CD14-positive monocyte (primary cell): ENCODE measurements at regions not wholly inside any gene's neighbourhood (a gene's known extent, or its start where the extent isn't known, plus 50 kb on each side); places are given as distances from the start of the nearest gene placed in this dataset.

ENCODE experiments used
- DNase-seq, 3 donors: peaks; one replicate each; pipeline ENCODE4 v3.0.0-alpha.2; 2011 to 2022
- H2AFZ ChIP-seq: 2 replicates; pipeline ENCODE4 v1.6.0; 2012; ENCODE audit warnings: mild to moderate bottlenecking, low read depth, low read length, inconsistent platforms; ENCODE audit not compliant: insufficient read depth, poor library complexity, severe bottlenecking
- H3K27ac ChIP-seq, 2 donors: 1 replicate in 1 of 2; 2 replicates in 1 of 2; pipeline ENCODE4 v1.5.1; 2012 to 2013; ENCODE audit warnings: low read length in 2 of 2, control low read depth in 1 of 2, inconsistent platforms in 1 of 2, low read depth in 1 of 2, mild to moderate bottlenecking in 1 of 2
- H3K27me3 ChIP-seq, 2 donors: one replicate each; pipeline versions ENCODE4 v1.6.0 to v1.6.1; 2011 to 2013; ENCODE audit warnings: low read length in 2 of 2; ENCODE audit not compliant: control insufficient read depth in 2 of 2, insufficient read depth in 2 of 2
- H3K36me3 ChIP-seq, 2 donors: replicated peaks in 1 of 2; 1 replicate in 1 of 2; 2 replicates in 1 of 2; pipeline versions ENCODE4 v1.5.1 to v1.6.1; 2012 to 2013; ENCODE audit warnings: low read length in 2 of 2, control low read depth in 1 of 2, inconsistent platforms in 1 of 2, mild to moderate bottlenecking in 1 of 2; ENCODE audit not compliant: insufficient read depth in 2 of 2, control insufficient read depth in 1 of 2
- H3K4me1 ChIP-seq, 2 donors: 1 replicate in 1 of 2; 2 replicates in 1 of 2; pipeline versions ENCODE4 v1.5.1 to v1.6.1; 2012 to 2013; ENCODE audit warnings: low read length in 2 of 2, control low read depth in 1 of 2, inconsistent platforms in 1 of 2, mild to moderate bottlenecking in 1 of 2, moderate library complexity in 1 of 2; ENCODE audit not compliant: insufficient read depth in 2 of 2, control insufficient read depth in 1 of 2
- H3K4me2 ChIP-seq: replicated peaks from 2 replicates; pipeline ENCODE3; 2012; ENCODE audit warnings: low read length, moderate library complexity, mild to moderate bottlenecking; ENCODE audit not compliant: poor library complexity, severe bottlenecking; ENCODE audit errors: extremely low read depth
- H3K4me3 ChIP-seq, 3 experiments: fragments of 200-600 bp in 1 of 3; sonication (generic) in 1 of 3; replicated peaks in 1 of 3; 1 replicate in 2 of 3; 2 replicates in 1 of 3; pipeline ENCODE4 v1.5.1; 2011 to 2013; ENCODE audit warnings: low read length in 3 of 3, mild to moderate bottlenecking in 3 of 3, control low read depth in 2 of 3, low read depth in 2 of 3, inconsistent platforms in 1 of 3, moderate library complexity in 1 of 3
- H3K79me2 ChIP-seq: 2 replicates; pipeline ENCODE4 v1.6.0; 2012; ENCODE audit warnings: mild to moderate bottlenecking, control low read depth, inconsistent platforms, low read length, moderate library complexity; ENCODE audit not compliant: insufficient read depth
- H3K9ac ChIP-seq: 2 replicates; pipeline ENCODE4 v1.6.0; 2017; ENCODE audit warnings: low read length, mild to moderate bottlenecking; ENCODE audit not compliant: insufficient read depth, poor library complexity, severe bottlenecking
- H3K9me3 ChIP-seq, 2 donors: replicated peaks in 1 of 2; 1 replicate in 1 of 2; 2 replicates in 1 of 2; pipeline versions ENCODE4 v1.5.1 to v1.6.1; 2012 to 2013; ENCODE audit warnings: low read length in 2 of 2, control low read depth in 1 of 2; ENCODE audit not compliant: control insufficient read depth in 1 of 2, insufficient read depth in 1 of 2
- H4K20me1 ChIP-seq: 2 replicates; pipeline ENCODE4 v1.6.0; 2012; ENCODE audit warnings: mild to moderate bottlenecking, low read length, control low read depth, moderate library complexity; ENCODE audit not compliant: insufficient read depth
- H3K27ac Mint-ChIP-seq, 7 donors: one replicate each; pipeline ENCODE4 v1.8.0; 2020; ENCODE audit warnings: mild to moderate bottlenecking in 7 of 7, mixed read lengths in 7 of 7, moderate library complexity in 6 of 7, inconsistent platforms in 2 of 7
- H3K27me3 Mint-ChIP-seq, 3 donors: one replicate each; pipeline ENCODE4 v1.8.0; 2021 to 2022; ENCODE audit warnings: low read depth in 3 of 3, mild to moderate bottlenecking in 3 of 3, mixed read lengths in 3 of 3, moderate library complexity in 3 of 3, inconsistent platforms in 1 of 3
- H3K36me3 Mint-ChIP-seq, 2 donors: one replicate each; pipeline ENCODE4 v1.8.0; 2020; ENCODE audit warnings: mixed read lengths in 2 of 2, inconsistent platforms in 1 of 2, mild to moderate bottlenecking in 1 of 2
- H3K4me1 Mint-ChIP-seq: one replicate; pipeline ENCODE4 v1.8.0; 2020; ENCODE audit warnings: mild to moderate bottlenecking, mixed read lengths
- H3K4me3 Mint-ChIP-seq, 2 donors: one replicate each; pipeline ENCODE4 v1.8.0; 2020; ENCODE audit warnings: mild to moderate bottlenecking in 2 of 2, mixed read lengths in 2 of 2, moderate library complexity in 1 of 2
- H3K9me3 Mint-ChIP-seq, 7 donors: one replicate each; pipeline ENCODE4 v1.8.0; 2020 to 2022; ENCODE audit warnings: mixed read lengths in 7 of 7, mild to moderate bottlenecking in 6 of 7, moderate library complexity in 6 of 7, inconsistent platforms in 2 of 7
- WGBS: methylation state at CpG from one replicate; pipeline ENCODE4 v1.1.5; 2013; ENCODE audit warnings: missing lambda C conversion rate; ENCODE audit not compliant: insufficient coverage; 5-methylcytosine and 5-hydroxymethylcytosine counted together
- intact Hi-C, 2 donors: fragments of 100-400 bp; cut with micrococcal nuclease; formaldehyde crosslinking; loops; one replicate each; pipeline versions ENCODE4 v1.15.0 to v1.15.1; 2023
- TF ChIP-seq, protein P1 (sequence below): fragments of 200-600 bp; IDR thresholded peaks from one replicate; pipeline ENCODE4 v1.8.0; 2022; ENCODE audit warnings: antibody characterized with exemption, mild to moderate bottlenecking

DNA sequence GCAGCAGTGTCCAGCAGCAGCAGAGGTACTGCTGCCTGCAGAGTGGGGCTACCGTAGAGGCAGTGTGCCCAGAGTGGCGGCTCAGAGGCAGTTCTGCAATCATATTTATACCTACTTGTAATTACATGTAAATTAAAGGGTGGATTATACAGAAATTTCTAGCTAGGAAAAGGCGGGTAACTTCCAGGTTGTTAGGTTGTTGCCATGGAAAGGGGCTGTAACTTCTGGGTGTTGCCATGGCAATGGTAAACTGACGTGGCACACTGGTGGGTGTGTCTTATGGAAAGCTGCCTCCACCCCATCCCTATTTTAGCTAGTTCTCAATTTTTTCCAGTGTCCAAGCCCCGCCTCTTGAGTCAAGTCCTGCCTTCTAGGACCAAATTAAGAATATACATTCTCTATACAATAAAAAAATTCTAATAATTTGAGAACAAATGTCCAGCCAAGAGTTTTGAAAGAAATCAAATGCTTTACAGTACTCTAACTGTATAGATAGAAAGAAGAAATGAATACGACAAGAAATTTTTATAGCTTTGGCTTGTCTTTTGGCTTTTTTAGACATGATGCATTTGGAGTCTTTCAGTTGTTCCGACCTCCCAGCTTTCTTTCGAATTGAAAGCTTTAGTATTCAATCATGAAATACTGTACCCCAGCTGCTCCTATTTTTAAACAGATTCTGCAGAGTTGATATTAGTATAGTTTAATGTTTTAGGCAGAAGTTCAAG, 816.6 kb downstream of the DIAPH3 start:
- no peaks in the 10 kb centered on the region for H3K9me3 ChIP-seq
- no peaks in the 10 kb centered on the region for H4K20me1 ChIP-seq
- H3K4me2 ChIP-seq = no peak overlapping the region
- H3K36me3 Mint-ChIP-seq = no peaks in the 10 kb centered on the region
- no peak for DNase-seq
- H3K79me2 ChIP-seq = no peaks in the 10 kb centered on the region
- H3K9ac ChIP-seq = no peak overlapping the region
- H3K4me3 Mint-ChIP-seq = no peak overlapping the region
- H3K9me3 Mint-ChIP-seq = peaks cover 0 to 4% (median 0%) of the 10 kb centered on the region in 7 donors
- H3K4me3 ChIP-seq = no peak overlapping the region
- H3K27me3 Mint-ChIP-seq = peaks cover 1 to 3% (median 2%) of the 10 kb centered on the region in 3 donors
- no peaks in the 10 kb centered on the region for H3K36me3 ChIP-seq
- no peak overlapping the region for H3K27ac ChIP-seq
- intact Hi-C loops = no loop called here
- H3K27me3 ChIP-seq = no peaks in the 10 kb centered on the region
- H2AFZ ChIP-seq = no peak overlapping the region
- H3K27ac Mint-ChIP-seq = no peak overlapping the region
- H3K4me1 Mint-ChIP-seq = no peaks in the 10 kb centered on the region
- WGBS = no CpG with 5 or more reads among the region's 8 CpGs
- TF ChIP-seq, protein P1, sequence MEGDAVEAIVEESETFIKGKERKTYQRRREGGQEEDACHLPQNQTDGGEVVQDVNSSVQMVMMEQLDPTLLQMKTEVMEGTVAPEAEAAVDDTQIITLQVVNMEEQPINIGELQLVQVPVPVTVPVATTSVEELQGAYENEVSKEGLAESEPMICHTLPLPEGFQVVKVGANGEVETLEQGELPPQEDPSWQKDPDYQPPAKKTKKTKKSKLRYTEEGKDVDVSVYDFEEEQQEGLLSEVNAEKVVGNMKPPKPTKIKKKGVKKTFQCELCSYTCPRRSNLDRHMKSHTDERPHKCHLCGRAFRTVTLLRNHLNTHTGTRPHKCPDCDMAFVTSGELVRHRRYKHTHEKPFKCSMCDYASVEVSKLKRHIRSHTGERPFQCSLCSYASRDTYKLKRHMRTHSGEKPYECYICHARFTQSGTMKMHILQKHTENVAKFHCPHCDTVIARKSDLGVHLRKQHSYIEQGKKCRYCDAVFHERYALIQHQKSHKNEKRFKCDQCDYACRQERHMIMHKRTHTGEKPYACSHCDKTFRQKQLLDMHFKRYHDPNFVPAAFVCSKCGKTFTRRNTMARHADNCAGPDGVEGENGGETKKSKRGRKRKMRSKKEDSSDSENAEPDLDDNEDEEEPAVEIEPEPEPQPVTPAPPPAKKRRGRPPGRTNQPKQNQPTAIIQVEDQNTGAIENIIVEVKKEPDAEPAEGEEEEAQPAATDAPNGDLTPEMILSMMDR = no peak
- H3K4me1 ChIP-seq = no peaks in the 10 kb centered on the region

DNA sequence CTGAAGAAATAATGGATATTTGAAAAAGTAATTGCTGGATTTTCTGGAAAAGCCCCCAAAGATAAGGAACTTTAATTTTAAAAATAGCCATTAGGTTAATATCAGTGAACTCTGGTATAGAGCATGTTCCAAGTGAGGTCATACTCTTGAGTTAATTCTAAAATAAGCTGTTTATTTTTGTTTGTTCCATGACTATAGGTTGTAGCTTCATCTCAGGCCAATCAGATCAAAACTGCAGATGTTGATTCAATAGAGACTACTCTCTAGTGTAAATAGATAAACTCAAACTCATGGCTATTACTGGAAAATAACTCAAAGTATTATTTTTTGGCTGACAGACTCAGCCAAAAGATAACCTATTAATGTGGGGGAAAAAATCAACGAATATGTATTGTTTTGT, 815.1 kb downstream of the DIAPH3 start:
- Histone ChIP-seq H3K79me2 (no peaks in the 10 kb centered on the region), H3K27ac (no peak overlapping the region), H3K4me2 (no peak overlapping the region), H3K4me1 (no peaks in the 10 kb centered on the region), H3K36me3 (no peaks in the 10 kb centered on the region), H2AFZ (no peak overlapping the region), H4K20me1 (no peaks in the 10 kb centered on the region), H3K4me3 (no peak overlapping the region), H3K27me3 (no peaks in the 10 kb centered on the region), H3K9me3 (no peaks in the 10 kb centered on the region), H3K9ac (no peak overlapping the region)
- Mint-ChIP-seq H3K36me3 (no peaks in the 10 kb centered on the region), H3K27me3 (peaks cover 1 to 3% (median 2%) of the 10 kb centered on the region in 3 donors), H3K27ac (no peak overlapping the region), H3K4me3 (no peak overlapping the region), H3K9me3 (peaks cover 0 to 3% (median 0%) of the 10 kb centered on the region in 7 donors), H3K4me1 (no peaks in the 10 kb centered on the region)
- DNase-seq = no peak
- no CpG with 5 or more reads among the region's 1 CpG for WGBS
- TF ChIP-seq, protein P1 = no peak
- intact Hi-C loops = no loop called here
